Spleen (tissue), 7 donors: ENCODE measurements at regions not wholly inside any gene's neighbourhood (a gene's known extent, or its start where the extent isn't known, plus 50 kb on each side); places are given as distances from the start of the nearest gene placed in this dataset.

ENCODE experiments used
- CTCF ChIP-seq, 11 experiments: fragments of 200-600 bp in 7 of 11; fragments of 450-650 bp in 4 of 11; sonication (generic) in 4 of 11; IDR thresholded peaks in 8 of 11; conservative IDR thresholded peaks in 3 of 11; 1 replicate in 7 of 11; 2 replicates in 4 of 11; pipeline versions ENCODE4 v1.4.0 to v1.8.0; 2016 to 2021; ENCODE audit warnings: antibody characterized with exemption in 11 of 11, inconsistent platforms in 4 of 11, mild to moderate bottlenecking in 1 of 11
- POLR2AphosphoS5 ChIP-seq, 3 donors: sonication (generic); formaldehyde crosslinking; IDR thresholded peaks; one replicate each; pipeline ENCODE4 v1.5.1; 2017; ENCODE audit warnings: antibody characterized with exemption in 3 of 3
- donor health status: DM: no; HTN: no; CAD: no; lungs with moderate emphysema.
- donor health status: DM: no; HTN: no; CAD: no.
- donor health status: DM: no; HTN: no; CAD: no.

- TF ChIP-seq CTCF (IDR thresholded peaks at IDR 0.05 in 8 of 11, conservative IDR thresholded peaks at IDR 0.05 in 3 of 11) (no peak), POLR2AphosphoS5 (IDR thresholded peaks at IDR 0.05) (no peak)
Observed at GRCh38 chr6:144849920-144850319, 564.8 kb downstream of the UTRN start.
